ENCODE measurements at regions not wholly inside any gene's neighbourhood (a gene's known extent, or its start where the extent isn't known, plus 50 kb on each side); places are given as distances from the start of the nearest gene placed in this dataset.

DNA sequence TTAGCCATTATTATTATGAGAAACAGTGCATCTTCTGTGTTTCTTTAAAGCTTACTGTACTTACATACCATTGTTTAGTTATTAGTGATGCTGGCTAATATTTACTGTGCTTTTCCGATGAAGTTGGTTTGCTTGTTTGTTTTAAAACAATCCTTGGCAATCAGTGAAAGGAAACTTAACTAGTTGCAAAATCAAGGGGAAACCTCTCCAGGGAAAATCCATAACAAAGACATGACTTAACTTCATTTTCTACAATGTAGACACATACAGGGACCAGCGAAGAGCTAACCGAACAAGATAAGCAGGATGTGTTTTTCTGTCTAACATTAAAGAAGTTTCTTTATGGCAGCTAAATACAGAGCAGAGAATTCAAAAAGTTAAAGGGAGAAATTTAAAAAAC is 102.5 kb upstream of the PARP11 start:
- no peak for TF ChIP-seq EZH2 (IDR thresholded peaks at IDR 0.05; ENCODE audit: low read depth, unreplicated experiment)
- no peak for TF ChIP-seq CREB1 (CRISPR knock-in tag; IDR thresholded peaks at IDR 0.05; ENCODE audit: low read depth)

Measured in GM23338 (cell line).